ENCODE measurements at regions not wholly inside any gene's neighbourhood (a gene's known extent, or its start where the extent isn't known, plus 50 kb on each side); places are given as distances from the start of the nearest gene placed in this dataset.

DNA sequence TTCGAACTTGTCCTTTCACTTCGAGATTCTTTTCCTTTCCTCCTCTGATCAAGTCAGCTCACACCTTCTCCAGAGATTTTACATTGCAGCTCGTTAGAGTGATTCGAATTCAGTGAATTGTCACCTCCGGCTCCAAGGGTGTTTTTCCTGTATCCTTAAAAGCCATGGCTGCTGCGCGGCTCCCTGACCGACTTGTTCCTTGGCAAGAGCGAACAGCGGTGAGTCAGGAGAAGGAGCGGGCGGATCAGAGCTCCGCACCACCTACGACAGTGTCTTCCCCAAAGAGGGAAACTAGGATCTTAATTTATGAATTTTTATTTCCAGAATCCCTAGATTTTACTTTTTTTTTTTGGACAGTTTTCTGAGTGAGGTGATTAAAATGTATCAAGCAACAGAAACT is 204.4 kb upstream of the ADGRL2 start:
- Histone ChIP-seq H3K36me3 (ENCODE audit: insufficient read depth, low read length) (no peaks in the 10 kb centered on the region), H3K4me2 (ENCODE audit: low read length) (no peak overlapping the region), H3K79me2 (replicated peaks; ENCODE audit: insufficient read depth, low read length) (no peaks in the 10 kb centered on the region), H3K4me3 (ENCODE audit: low read length) (no peak overlapping the region), H3F3A (ENCODE audit: insufficient read depth, low read length, poor library complexity, severe bottlenecking) (no peaks in the 10 kb centered on the region), H3K9me3 (ENCODE audit: low read length) (no peaks in the 10 kb centered on the region), H3K27me3 (ENCODE audit: insufficient read depth, low read depth, low read length) (no peaks in the 10 kb centered on the region), H3K9ac (ENCODE audit: low read length) (no peak overlapping the region), H3K27ac (ENCODE audit: low read length) (no peak overlapping the region), H4K20me1 (ENCODE audit: insufficient read depth) (no peaks in the 10 kb centered on the region), H2AFZ (ENCODE audit: low read depth, low read length) (no peak overlapping the region), H3K9me2 (ENCODE audit: insufficient read depth, low read length) (no peaks in the 10 kb centered on the region)
- TF ChIP-seq EP300 (conservative IDR thresholded peaks at IDR 0.05; ENCODE audit: poor library complexity, severe bottlenecking) (no peak), SMC3 (conservative IDR thresholded peaks at IDR 0.05; ENCODE audit: poor library complexity) (no peak), RAD21 (conservative IDR thresholded peaks at IDR 0.05) (no peak), TAF1 (IDR thresholded peaks at IDR 0.05; ENCODE audit: low read depth) (no peak), EZH2 (IDR thresholded peaks at IDR 0.05; ENCODE audit: borderline replicate concordance, insufficient read depth, low read length, poor library complexity, severe bottlenecking) (no peak), MXI1 (conservative IDR thresholded peaks at IDR 0.05; ENCODE audit: poor library complexity, severe bottlenecking) (no peak), POLR2AphosphoS5 (IDR thresholded peaks at IDR 0.05) (no peak)
- TF ChIP-seq, protein P1, sequence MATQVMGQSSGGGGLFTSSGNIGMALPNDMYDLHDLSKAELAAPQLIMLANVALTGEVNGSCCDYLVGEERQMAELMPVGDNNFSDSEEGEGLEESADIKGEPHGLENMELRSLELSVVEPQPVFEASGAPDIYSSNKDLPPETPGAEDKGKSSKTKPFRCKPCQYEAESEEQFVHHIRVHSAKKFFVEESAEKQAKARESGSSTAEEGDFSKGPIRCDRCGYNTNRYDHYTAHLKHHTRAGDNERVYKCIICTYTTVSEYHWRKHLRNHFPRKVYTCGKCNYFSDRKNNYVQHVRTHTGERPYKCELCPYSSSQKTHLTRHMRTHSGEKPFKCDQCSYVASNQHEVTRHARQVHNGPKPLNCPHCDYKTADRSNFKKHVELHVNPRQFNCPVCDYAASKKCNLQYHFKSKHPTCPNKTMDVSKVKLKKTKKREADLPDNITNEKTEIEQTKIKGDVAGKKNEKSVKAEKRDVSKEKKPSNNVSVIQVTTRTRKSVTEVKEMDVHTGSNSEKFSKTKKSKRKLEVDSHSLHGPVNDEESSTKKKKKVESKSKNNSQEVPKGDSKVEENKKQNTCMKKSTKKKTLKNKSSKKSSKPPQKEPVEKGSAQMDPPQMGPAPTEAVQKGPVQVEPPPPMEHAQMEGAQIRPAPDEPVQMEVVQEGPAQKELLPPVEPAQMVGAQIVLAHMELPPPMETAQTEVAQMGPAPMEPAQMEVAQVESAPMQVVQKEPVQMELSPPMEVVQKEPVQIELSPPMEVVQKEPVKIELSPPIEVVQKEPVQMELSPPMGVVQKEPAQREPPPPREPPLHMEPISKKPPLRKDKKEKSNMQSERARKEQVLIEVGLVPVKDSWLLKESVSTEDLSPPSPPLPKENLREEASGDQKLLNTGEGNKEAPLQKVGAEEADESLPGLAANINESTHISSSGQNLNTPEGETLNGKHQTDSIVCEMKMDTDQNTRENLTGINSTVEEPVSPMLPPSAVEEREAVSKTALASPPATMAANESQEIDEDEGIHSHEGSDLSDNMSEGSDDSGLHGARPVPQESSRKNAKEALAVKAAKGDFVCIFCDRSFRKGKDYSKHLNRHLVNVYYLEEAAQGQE (IDR thresholded peaks at IDR 0.05; ENCODE audit: borderline replicate concordance), result no peak
- TF ChIP-seq, protein P2, sequence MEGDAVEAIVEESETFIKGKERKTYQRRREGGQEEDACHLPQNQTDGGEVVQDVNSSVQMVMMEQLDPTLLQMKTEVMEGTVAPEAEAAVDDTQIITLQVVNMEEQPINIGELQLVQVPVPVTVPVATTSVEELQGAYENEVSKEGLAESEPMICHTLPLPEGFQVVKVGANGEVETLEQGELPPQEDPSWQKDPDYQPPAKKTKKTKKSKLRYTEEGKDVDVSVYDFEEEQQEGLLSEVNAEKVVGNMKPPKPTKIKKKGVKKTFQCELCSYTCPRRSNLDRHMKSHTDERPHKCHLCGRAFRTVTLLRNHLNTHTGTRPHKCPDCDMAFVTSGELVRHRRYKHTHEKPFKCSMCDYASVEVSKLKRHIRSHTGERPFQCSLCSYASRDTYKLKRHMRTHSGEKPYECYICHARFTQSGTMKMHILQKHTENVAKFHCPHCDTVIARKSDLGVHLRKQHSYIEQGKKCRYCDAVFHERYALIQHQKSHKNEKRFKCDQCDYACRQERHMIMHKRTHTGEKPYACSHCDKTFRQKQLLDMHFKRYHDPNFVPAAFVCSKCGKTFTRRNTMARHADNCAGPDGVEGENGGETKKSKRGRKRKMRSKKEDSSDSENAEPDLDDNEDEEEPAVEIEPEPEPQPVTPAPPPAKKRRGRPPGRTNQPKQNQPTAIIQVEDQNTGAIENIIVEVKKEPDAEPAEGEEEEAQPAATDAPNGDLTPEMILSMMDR (IDR thresholded peaks at IDR 0.05; ENCODE audit: poor library complexity, severe bottlenecking), result no peak

DNA sequence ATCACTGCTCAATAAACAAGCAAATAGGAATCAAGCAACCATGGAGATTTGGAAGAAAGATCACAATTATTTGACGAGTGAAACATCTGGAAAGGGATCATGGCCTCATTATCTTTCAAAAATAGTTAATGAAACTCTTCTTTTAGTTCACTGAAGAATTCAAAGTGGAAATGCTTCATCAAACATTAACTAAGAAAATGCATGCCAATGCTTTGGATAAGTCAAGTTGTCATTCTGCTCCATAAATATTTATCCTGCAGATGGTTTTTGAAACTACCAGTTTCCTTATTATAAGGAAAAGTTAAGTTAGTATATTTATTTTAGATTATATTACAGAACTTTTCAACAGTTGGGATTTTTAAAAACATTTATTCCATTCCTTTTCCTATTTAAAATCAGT is 206.5 kb upstream of the ADGRL2 start:
- Histone ChIP-seq H3K79me2 (replicated peaks; ENCODE audit: insufficient read depth, low read length) (no peaks in the 10 kb centered on the region), H3K27me3 (ENCODE audit: insufficient read depth, low read depth, low read length) (no peaks in the 10 kb centered on the region), H3K4me3 (ENCODE audit: low read length) (no peak overlapping the region), H3F3A (ENCODE audit: insufficient read depth, low read length, poor library complexity, severe bottlenecking) (no peaks in the 10 kb centered on the region), H2AFZ (ENCODE audit: low read depth, low read length) (no peak overlapping the region), H3K9ac (ENCODE audit: low read length) (no peak overlapping the region), H3K36me3 (ENCODE audit: insufficient read depth, low read length) (no peaks in the 10 kb centered on the region), H4K20me1 (ENCODE audit: insufficient read depth) (no peaks in the 10 kb centered on the region), H3K9me2 (ENCODE audit: insufficient read depth, low read length) (no peaks in the 10 kb centered on the region), H3K27ac (ENCODE audit: low read length) (no peak overlapping the region), H3K4me2 (ENCODE audit: low read length) (no peak overlapping the region), H3K9me3 (ENCODE audit: low read length) (no peaks in the 10 kb centered on the region)
- TF ChIP-seq, protein P2 (IDR thresholded peaks at IDR 0.05; ENCODE audit: poor library complexity, severe bottlenecking), result no peak
- TF ChIP-seq EP300 (conservative IDR thresholded peaks at IDR 0.05; ENCODE audit: poor library complexity, severe bottlenecking) (no peak), TAF1 (IDR thresholded peaks at IDR 0.05; ENCODE audit: low read depth) (no peak), RAD21 (conservative IDR thresholded peaks at IDR 0.05) (no peak), POLR2AphosphoS5 (IDR thresholded peaks at IDR 0.05) (no peak), EZH2 (IDR thresholded peaks at IDR 0.05; ENCODE audit: borderline replicate concordance, insufficient read depth, low read length, poor library complexity, severe bottlenecking) (no peak), SMC3 (conservative IDR thresholded peaks at IDR 0.05; ENCODE audit: poor library complexity) (no peak), MXI1 (conservative IDR thresholded peaks at IDR 0.05; ENCODE audit: poor library complexity, severe bottlenecking) (no peak)
- TF ChIP-seq, protein P1 (IDR thresholded peaks at IDR 0.05; ENCODE audit: borderline replicate concordance), result no peak

Measured in neural cell (in vitro differentiated cells).